Heart right ventricle (tissue), 16 donors: ENCODE measurements at regions not wholly inside any gene's neighbourhood (a gene's known extent, or its start where the extent isn't known, plus 50 kb on each side); places are given as distances from the start of the nearest gene placed in this dataset.

Experiments
- ATAC-seq, 8 donors: fragments of 200-7000 bp; cut with Tn5 transposase; one replicate each; pipeline ENCODE4 v1.9.1; 2020; ENCODE audit warnings: mild to moderate bottlenecking in 8 of 8, moderate library complexity in 8 of 8, moderate number of reproducible peaks in 1 of 8
- DNase-seq, 2 donors: peaks; one replicate each; pipeline ENCODE4 v3.0.0-alpha.2; 2020
- H3K27ac ChIP-seq, 10 donors: fragments of 200-600 bp; sonication (generic) in 2 of 10; one replicate each; pipeline versions ENCODE4 v1.5.0 to v1.8.0; 2020 to 2022; ENCODE audit warnings: mild to moderate bottlenecking in 3 of 10
- H3K27me3 ChIP-seq, 7 donors: fragments of 200-600 bp; one replicate each; pipeline ENCODE4 v1.8.0; 2021 to 2022; ENCODE audit warnings: mild to moderate bottlenecking in 2 of 7
- H3K36me3 ChIP-seq, 9 donors: fragments of 200-600 bp; sonication (generic) in 1 of 9; one replicate each; pipeline versions ENCODE4 v1.5.0 to v1.8.0; 2020 to 2022; ENCODE audit warnings: mild to moderate bottlenecking in 2 of 9
- H3K4me1 ChIP-seq, 9 donors: fragments of 200-600 bp; sonication (generic) in 1 of 9; one replicate each; pipeline versions ENCODE4 v1.5.0 to v1.8.0; 2020 to 2022; ENCODE audit warnings: mild to moderate bottlenecking in 4 of 9
- H3K4me3 ChIP-seq, 10 donors: fragments of 200-600 bp; sonication (generic) in 2 of 10; one replicate each; pipeline versions ENCODE4 v1.5.0 to v1.8.0; 2020 to 2022; ENCODE audit warnings: mild to moderate bottlenecking in 7 of 10, moderate library complexity in 2 of 10
- H3K9me3 ChIP-seq, 11 donors: fragments of 200-600 bp in 10 of 11; sonication (generic) in 2 of 11; one replicate each; pipeline versions ENCODE4 v1.5.0 to v1.8.0; 2013 to 2022; ENCODE audit warnings: mild to moderate bottlenecking in 2 of 11, control low read depth in 1 of 11, moderate library complexity in 1 of 11
- CTCF ChIP-seq, 9 donors: fragments of 200-600 bp; sonication (generic) in 2 of 9; IDR thresholded peaks; one replicate each; pipeline versions ENCODE4 v1.5.0 to v1.8.0; 2021 to 2022; ENCODE audit warnings: antibody characterized with exemption in 9 of 9, mild to moderate bottlenecking in 5 of 9, moderate library complexity in 1 of 9
- WGBS, 2 donors: extraction: QIAGEN DNeasy Blood & Tissue Kit; methylation state at CpG; one replicate each; pipeline ENCODE4 v1.1.7; 2013; ENCODE audit warnings: inconsistent platforms in 1 of 2; 5-methylcytosine and 5-hydroxymethylcytosine counted together
- intact Hi-C, 10 donors: fragments of 100-400 bp; cut with DNase I; formaldehyde crosslinking; loops; one replicate each; pipeline versions ENCODE4 v1.11.1 to v1.14.2; 2022
- donor health status: Arrhythmogenic right ventricular cardiomyopathy.
- donor health status: ischemic (EF 13 %, LVEDD 7.1; RV severe dilation, severe dysfunction).
- donor health status: healthy with polysubstance abuse.
- donor health status: DM: no; HTN: yes; CAD: no.
- donor health status: DM: no; HTN: no; CAD: no.
- donor health status: ischemic (EF 25% LVEDD 6.9; RV normal size, moderate dysfunction).
- donor health status: ischemic (EF 25% LVEDD 5.7; RV mildly dilated, moderate dysfunction).
- donor health status: healthy.
- donor health status: DM: yes; HTN: yes; CAD: no.
- donor health status: Ischemic cardiomyopathy.
- donor health status: ischemic (EF 35%, LVEDD 5.7; RV mildly dilated, moderate dysfunction).
- donor health status: nonischemic (EF 11% LVEDD 7.7; RV severe dilation, severe dysfunction).
- donor health status: DM: yes; HTN: yes; CAD: no.
- donor health status: PGD.
- donor health status: ischemic (EF 29% LVEDD 5.4; RV normal size, mild dysfunction).
- donor health status: nonischemic (EF 23%, LVEDD 6.1; RV moderate dilation, normal function).

- no peak for TF ChIP-seq CTCF (IDR thresholded peaks at IDR 0.05)
- Histone ChIP-seq H3K4me3 (no peak overlapping the region), H3K27me3 (no peaks in the 10 kb centered on the region), H3K4me1 (no peaks in the 10 kb centered on the region), H3K36me3 (no peaks in the 10 kb centered on the region), H3K9me3 (peaks cover 0 to 44% (median 0%) of the 10 kb centered on the region in 11 donors), H3K27ac (no peak overlapping the region)
- intact Hi-C loops: no loop called here
- ATAC-seq: no peak
- no peak for DNase-seq
- 93 to 95% methylated on average over 2 of the region's 2 CpGs for WGBS, 2 donors
Measured at GRCh38 chr2:5102823-5103222, 589.4 kb upstream of the SOX11 start.

DNA sequence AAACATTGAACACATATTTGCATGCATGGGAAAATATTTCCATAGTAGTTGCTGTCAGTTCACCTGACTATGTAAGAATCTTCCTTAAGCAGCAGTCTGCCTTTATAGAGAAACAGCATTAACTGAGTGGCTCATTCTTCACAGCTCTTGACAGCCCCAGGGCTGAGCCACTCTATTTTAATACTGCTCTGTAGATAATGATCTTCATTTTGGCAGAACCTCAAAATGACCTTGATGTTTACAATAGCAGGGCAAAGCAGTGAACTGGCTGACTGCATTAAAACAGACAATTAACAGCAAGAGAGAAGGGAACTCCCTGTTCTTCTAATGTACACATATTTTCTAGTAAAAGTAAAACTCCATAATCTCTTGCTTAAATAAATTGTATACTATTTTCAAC is 580.6 kb upstream of the SOX11 start:
- ATAC-seq: peak in 1 of 8 donors; percentile 62
- intact Hi-C loops: no loop called here
- TF ChIP-seq CTCF (IDR thresholded peaks at IDR 0.05): no peak

GRCh38 chr2:5119046-5119445 is 573.1 kb upstream of the SOX11 start:
- peaks cover 0 to 6% (median 0%) of the 10 kb centered on the region in 7 donors for H3K27me3 ChIP-seq
- H3K4me1 ChIP-seq: no peaks in the 10 kb centered on the region
- intact Hi-C loops: no loop called here
- TF ChIP-seq CTCF (IDR thresholded peaks at IDR 0.05): no peak
- DNase-seq (no peak), ATAC-seq (no peak)
- H3K9me3 ChIP-seq: peaks cover 0 to 21% (median 4%) of the 10 kb centered on the region in 11 donors
- no peaks in the 10 kb centered on the region for H3K36me3 ChIP-seq
- no peak overlapping the region for H3K4me3 ChIP-seq
- no peak overlapping the region for H3K27ac ChIP-seq

More for the DNA sequence above, 580.6 kb upstream of the SOX11 start:
- no peak for DNase-seq
- Histone ChIP-seq H3K36me3 (no peaks in the 10 kb centered on the region), H3K4me1 (no peaks in the 10 kb centered on the region), H3K9me3 (peaks cover 0 to 82% (median 24%) of the 10 kb centered on the region in 11 donors), H3K27ac (no peak overlapping the region), H3K27me3 (no peaks in the 10 kb centered on the region), H3K4me3 (no peak overlapping the region)

DNA sequence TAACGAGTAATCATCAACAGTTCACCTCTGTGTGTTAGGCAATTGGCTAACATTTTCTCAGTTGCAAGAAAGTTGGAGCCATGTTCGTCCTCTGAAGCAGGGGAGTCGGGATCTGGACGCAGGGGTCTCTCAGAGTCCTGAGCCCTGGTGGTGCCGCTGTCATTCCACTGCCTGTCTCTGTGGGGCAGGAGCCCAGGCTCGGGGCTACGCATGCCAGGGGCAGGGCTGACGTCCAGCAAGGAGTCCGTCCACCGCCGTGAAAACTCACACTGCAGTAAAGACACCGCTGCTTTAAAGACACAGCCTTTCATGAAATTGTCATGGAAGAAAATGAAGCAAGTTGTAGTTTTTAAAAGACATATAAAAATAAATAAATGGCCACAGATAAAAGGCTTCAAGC is 571.1 kb upstream of the SOX11 start:
- peaks cover 0 to 4% (median 0%) of the 10 kb centered on the region in 11 donors for H3K9me3 ChIP-seq
- H3K4me1 ChIP-seq: no peaks in the 10 kb centered on the region
- peak in 1 of 8 donors; percentile 51 for ATAC-seq
- TF ChIP-seq CTCF (IDR thresholded peaks at IDR 0.05): no peak
- DNase-seq: no peak
- H3K27ac ChIP-seq: no peak overlapping the region
- peak overlapping the region in 1 of 10 donors; percentile 5 for H3K4me3 ChIP-seq
- peaks cover 0 to 6% (median 0%) of the 10 kb centered on the region in 7 donors for H3K27me3 ChIP-seq
- H3K36me3 ChIP-seq: no peaks in the 10 kb centered on the region
- intact Hi-C loops: no loop called here
- WGBS, 2 donors: 15 to 19% methylated on average over 12 of the region's 12 CpGs
